ENCODE measurements at regions not wholly inside any gene's neighbourhood (a gene's known extent, or its start where the extent isn't known, plus 50 kb on each side); places are given as distances from the start of the nearest gene placed in this dataset.

- H3K36me3 ChIP-seq (ENCODE audit: low read depth): no peaks in the 10 kb centered on the region
- H3K4me3 ChIP-seq: no peak overlapping the region
- no peak overlapping the region for H3K27ac ChIP-seq
- no peaks in the 10 kb centered on the region for H3F3A ChIP-seq (ENCODE audit: insufficient read depth, low read depth)
- 0 out of 2 replicates have a peak, but pooled peaks cover 2% of the 10 kb centered on the region for H3K9me3 ChIP-seq (ENCODE audit: insufficient read depth, low read depth)
- DNase-seq: no peak
- TF ChIP-seq CTCF (conservative IDR thresholded peaks at IDR 0.05) (no peak), EZH2 (IDR thresholded peaks at IDR 0.05; ENCODE audit: low read depth) (no peak)
- no TSS peak for BruUV-seq (replicated peaks)
- 0 out of 2 replicates have a peak, but pooled peaks cover 3% of the 10 kb centered on the region for H3K9me2 ChIP-seq (ENCODE audit: insufficient read depth)
- intact Hi-C loops (cut with micrococcal nuclease; ENCODE audit: unreplicated experiment): no loop called here
- no peaks in the 10 kb centered on the region for H3K27me3 ChIP-seq (ENCODE audit: insufficient read depth, low read depth)
- CTCF ChIA-PET: no interaction called here
- no peak overlapping the region for H3K4me2 ChIP-seq
- no peaks in the 10 kb centered on the region for H4K20me1 ChIP-seq (ENCODE audit: insufficient read depth)
- H3K79me2 ChIP-seq (ENCODE audit: low read depth): no peaks in the 10 kb centered on the region
- H3K4me1 ChIP-seq (replicated peaks; ENCODE audit: insufficient read depth): no peaks in the 10 kb centered on the region
- H2AFZ ChIP-seq: no peak overlapping the region
- POLR2A ChIA-PET (ENCODE audit: unreplicated experiment): no interaction called here
These were observed 680.4 kb upstream of the ITGA1 start for GRCh38 chr5:52107210-52107905.

GRCh38 chr5:52119768-52120167, 667.9 kb upstream of the ITGA1 start:
- Histone ChIP-seq H3K27ac (no peak overlapping the region), H4K20me1 (ENCODE audit: insufficient read depth) (no peaks in the 10 kb centered on the region), H2AFZ (no peak overlapping the region), H3K36me3 (ENCODE audit: low read depth) (no peaks in the 10 kb centered on the region), H3F3A (ENCODE audit: insufficient read depth, low read depth) (no peaks in the 10 kb centered on the region), H3K79me2 (ENCODE audit: low read depth) (no peaks in the 10 kb centered on the region), H3K4me3 (no peak overlapping the region), H3K27me3 (ENCODE audit: insufficient read depth, low read depth) (no peaks in the 10 kb centered on the region), H3K4me2 (no peak overlapping the region), H3K4me1 (replicated peaks; ENCODE audit: insufficient read depth) (no peaks in the 10 kb centered on the region), H3K9me3 (ENCODE audit: insufficient read depth, low read depth) (no peaks in the 10 kb centered on the region), H3K9me2 (ENCODE audit: insufficient read depth) (no peaks in the 10 kb centered on the region; the same call in 1 of the 2 replicates)
- intact Hi-C loops (cut with micrococcal nuclease; ENCODE audit: unreplicated experiment): no loop called here
- no TSS peak for BruUV-seq (replicated peaks)
- TF ChIP-seq CTCF (conservative IDR thresholded peaks at IDR 0.05) (no peak), EZH2 (IDR thresholded peaks at IDR 0.05; ENCODE audit: low read depth) (no peak)
- ChIA-PET CTCF (no interaction called here), POLR2A (ENCODE audit: unreplicated experiment) (no interaction called here)
- no peak for DNase-seq

DNA sequence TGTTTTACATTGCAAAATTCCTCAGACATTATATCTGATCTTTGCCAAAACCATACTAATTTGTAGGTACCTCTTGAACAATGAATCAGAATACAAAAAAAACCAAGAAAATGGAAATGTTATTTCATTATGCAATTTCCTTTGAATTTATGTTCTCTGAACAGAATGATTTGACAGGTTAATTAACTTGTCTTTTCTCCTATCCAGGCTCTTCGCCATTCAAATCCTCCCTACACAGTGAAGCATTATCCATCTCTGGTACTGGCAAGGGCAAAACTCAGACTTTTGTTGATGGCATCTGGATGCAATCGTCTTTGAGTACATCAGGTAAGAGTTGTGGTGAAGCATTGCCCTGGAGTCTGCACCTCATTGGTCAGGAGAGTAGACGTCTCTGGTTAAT, 655.7 kb upstream of the ITGA1 start:
- ChIA-PET POLR2A (ENCODE audit: unreplicated experiment) (no interaction called here), CTCF (no interaction called here)
- no peaks in the 10 kb centered on the region for H3K27me3 ChIP-seq (ENCODE audit: insufficient read depth, low read depth)
- H3K9me3 ChIP-seq (ENCODE audit: insufficient read depth, low read depth): no peaks in the 10 kb centered on the region
- H3K9me2 ChIP-seq (ENCODE audit: insufficient read depth): no peaks in the 10 kb centered on the region
- H3K4me3 ChIP-seq: no peak overlapping the region
- no peak overlapping the region for H2AFZ ChIP-seq
- no peaks in the 10 kb centered on the region for H4K20me1 ChIP-seq (ENCODE audit: insufficient read depth)
- H3K27ac ChIP-seq: no peak overlapping the region
- no peaks in the 10 kb centered on the region for H3K36me3 ChIP-seq (ENCODE audit: low read depth)
- intact Hi-C loops (cut with micrococcal nuclease; ENCODE audit: unreplicated experiment): no loop called here
- no peaks in the 10 kb centered on the region for H3K4me1 ChIP-seq (replicated peaks; ENCODE audit: insufficient read depth)
- H3K4me2 ChIP-seq: no peak overlapping the region
- no peaks in the 10 kb centered on the region for H3F3A ChIP-seq (ENCODE audit: insufficient read depth, low read depth)
- no TSS peak for BruUV-seq (replicated peaks)
- TF ChIP-seq CTCF (conservative IDR thresholded peaks at IDR 0.05) (no peak), EZH2 (IDR thresholded peaks at IDR 0.05; ENCODE audit: low read depth) (no peak)
- no peaks in the 10 kb centered on the region for H3K79me2 ChIP-seq (ENCODE audit: low read depth)
- no peak for DNase-seq

Measured in PC-9 (cell line).